Occipital lobe (tissue), 1 donor: ENCODE measurements at regions not wholly inside any gene's neighbourhood (a gene's known extent, or its start where the extent isn't known, plus 50 kb on each side); places are given as distances from the start of the nearest gene placed in this dataset.
"Not testable (repeated sequence)": the region's sequence is repeated elsewhere in the genome, so short reads cannot be mapped to it uniquely, and the experiment has no call there.

Source experiments
- DNase-seq: peaks from one replicate; lab custom pipeline; 2025; lab: John Stamatoyannopoulos, UW

DNA sequence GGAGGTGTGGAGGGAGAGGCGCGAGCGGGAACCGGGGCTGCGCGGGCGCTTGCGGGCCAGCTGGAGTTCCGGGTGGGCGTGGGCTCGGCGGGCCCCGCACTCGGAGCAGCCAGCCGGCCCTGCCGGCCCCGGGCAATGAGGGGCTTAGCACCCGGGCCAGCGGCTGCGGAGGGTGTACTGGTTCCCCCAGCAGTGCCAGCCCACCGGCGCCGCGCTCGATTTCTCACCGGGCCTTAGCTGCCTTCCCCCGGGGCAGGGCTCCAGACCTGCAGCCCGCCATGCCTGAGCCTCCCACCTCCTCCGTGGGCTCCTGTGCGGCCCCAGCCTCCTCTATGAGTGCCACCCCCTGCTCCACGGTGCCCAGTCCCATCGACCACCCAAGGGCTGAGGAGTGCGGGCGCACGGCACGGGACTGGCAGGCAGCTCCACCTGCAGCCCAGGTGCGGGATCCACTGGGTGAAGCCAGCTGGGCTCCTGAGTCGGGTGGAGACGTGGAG is 141.4 kb downstream of the SPRY1 start:
- not testable (repeated sequence) for DNase-seq

DNA sequence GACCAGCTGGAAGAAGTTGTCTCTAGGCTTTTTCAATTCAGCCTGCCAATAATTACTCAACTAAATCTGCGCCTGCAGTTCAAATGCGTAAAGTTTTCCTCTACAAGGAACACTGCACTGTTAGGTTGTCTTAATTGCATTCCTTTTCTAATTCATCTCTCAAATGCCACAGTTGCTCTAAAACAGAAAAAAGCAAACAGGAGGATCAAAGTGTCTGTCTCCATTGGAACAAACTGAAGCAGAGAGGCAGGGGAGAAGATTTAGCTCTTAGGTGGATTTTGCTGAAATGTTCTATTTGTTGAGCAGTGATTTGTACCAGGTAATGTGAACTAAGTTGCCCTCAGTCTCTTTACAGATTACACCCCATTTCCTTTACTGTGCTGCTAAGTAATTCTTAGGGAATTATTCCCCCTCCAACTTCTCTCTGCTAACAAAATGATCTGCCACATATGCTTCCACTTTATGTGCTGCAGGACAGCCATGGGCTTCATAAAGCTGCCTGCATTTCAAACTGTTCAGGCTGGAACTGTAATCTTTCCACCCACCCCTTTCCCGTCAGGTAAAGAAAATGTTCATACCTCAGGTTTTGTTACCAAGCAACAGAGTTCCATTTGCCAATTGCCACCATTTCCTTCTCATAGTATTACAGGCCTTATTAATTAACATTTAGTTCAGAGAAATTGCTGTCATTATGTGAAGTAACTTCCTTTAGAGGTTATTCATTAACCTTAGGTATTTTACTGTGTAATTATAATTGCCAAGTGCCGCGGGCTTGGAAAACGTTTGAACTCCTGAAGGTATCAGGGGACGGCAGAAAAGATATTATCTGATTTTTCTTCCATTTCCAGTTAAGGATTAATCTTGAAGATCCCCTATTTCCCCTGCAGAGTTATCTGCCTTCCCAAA is 149.3 kb downstream of the SPRY1 start:
- no peak for DNase-seq

DNA sequence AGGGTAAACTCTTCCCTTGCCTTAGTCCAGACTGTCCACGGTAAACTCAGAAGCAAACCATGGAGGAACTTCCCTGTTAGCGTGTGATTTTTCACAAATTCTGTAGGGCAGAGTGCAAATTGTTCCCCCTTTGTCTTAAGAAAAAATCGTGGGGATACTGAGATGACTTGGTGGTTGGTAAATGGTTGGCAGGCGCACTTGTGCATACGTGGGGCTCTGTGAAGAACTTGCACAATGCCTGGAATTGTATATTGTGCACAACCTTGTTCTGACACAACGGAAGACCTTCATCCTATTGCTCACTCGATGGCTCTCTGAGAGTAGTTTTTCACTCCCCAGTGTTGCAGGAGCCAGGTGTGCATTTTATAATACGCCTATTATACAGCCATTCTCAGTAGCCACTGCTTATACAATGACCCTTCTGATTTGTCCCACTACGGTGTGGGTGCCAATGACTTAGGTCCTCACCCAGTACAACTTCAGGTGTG is 150.0 kb downstream of the SPRY1 start:
- DNase-seq, result no peak

DNA sequence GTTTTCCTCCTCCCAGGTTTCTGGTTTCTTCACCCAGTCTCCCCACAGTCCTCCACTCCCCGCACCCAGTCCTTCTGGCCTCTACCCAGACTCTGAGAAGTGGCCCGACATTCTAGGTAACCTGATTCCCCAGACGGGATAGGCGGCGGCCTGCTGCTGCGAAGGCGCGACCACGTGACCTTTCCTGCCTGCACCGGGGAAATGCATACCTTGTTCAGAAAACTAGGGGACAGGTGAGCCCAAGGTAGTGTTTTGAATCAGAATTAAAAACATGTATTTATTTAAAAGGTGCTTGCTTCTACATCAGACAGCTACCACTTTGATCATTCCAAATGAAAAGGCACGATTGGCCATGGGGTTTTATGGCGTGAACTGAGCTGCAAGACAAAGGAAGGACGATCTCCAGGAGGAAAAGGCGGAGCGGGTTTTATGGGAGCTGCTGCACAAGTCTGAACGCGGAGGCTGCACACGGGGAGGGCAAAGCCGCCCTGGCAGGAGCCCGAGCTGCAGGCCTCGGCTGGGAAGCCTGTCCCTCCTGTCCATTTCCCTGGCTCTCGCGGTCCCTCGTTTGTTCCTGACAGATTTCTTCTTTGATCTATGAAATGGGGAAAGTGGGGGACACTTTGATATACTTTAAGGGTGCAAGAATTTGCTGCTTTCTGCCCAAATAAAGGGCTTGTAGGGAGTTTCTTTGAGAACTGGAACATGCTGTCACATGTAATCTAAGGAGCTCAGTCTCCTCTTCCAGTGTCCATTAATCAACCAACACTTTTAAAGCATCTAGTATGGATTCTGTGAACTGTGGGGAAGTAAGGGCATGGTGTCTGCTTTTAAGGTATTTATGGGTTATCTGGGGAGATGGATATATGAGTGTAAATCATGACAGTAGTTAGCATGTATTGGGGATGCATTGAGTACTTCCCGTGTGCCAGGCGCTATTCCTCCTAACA is 150.9 kb downstream of the SPRY1 start:
- no peak for DNase-seq

DNA sequence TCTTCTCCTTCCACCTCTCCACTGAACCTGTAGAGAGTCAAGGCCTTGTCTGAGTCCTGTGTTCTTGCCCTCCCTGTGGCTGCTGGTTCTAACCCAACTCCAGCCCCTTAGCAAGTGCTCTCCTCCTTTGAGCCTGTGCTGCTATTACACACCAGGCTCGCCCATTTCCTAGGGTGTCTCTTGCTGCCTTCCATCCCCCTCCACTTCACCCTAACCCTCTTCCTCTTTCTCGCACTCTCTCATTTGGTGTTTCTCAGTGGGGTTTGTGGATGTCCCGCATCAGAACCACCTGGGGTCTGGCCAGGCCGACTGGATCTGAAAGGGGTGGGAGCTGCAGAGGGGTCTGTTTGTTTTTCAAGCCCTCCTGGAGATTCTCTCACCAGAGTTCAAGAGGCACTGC is 156.7 kb downstream of the SPRY1 start:
- no peak for DNase-seq

DNA sequence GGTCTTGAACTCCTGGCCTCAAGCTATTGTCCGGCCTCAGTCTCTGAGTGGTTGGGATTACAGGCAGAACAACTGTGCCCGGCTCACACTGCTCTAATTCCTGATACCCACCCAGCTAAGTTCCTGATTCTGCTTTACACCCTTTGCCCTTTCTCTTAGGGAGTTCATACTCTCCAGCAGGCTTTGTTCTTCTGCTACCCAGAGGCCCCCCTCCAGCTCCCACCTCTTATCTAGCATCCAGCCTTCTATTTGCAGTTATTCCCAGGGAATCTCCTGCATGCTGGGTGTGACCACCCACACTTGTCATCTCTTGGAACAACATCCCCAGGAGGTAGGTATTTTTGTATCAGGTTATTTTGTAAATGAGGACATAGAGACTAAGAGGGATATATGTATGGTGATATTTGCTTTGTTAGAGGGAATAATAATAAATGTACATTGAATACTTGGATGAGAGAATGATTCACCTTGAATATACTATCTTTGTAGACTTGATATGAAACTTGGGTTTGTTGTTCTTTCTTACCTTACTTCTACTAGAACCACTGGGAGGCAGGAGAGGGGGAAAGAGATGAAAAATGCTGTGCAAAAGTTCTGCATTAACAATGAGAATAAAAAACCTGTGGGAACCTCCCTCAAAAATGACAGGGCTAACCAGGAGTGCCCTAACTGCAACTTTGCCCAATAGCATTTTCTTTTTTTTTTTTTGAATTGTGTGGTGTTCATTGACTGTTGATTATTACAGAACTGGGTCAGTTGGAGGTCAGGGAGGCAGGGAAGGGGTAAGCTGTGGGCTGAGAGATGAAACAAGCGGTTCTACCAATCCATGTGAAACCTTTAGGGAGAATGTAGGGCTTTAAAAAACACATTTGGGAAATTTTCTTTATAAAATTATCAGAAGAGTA is 157.4 kb downstream of the SPRY1 start:
- no peak for DNase-seq

DNA sequence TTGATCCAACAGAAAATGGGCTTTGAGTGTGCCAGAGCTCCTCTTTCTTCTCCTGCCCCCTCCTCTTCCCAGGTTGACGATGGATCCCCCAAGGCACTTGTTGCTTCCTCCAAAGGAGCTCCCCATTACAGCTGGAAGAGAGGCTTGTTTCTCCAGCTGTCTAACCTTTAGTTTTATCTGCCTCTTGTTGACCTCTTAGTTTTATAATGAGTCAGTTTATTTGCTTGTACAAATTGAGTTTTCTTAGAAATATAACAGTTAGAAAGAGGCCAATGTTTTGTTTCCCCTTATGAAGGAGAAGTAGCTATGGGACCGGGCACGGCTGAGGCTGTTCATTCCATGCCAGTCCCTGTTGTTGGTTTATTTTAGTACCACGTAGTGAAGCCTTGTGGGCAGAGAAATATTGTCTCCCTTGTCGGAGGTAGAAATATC is 158.2 kb downstream of the SPRY1 start:
- DNase-seq, result no peak

DNA sequence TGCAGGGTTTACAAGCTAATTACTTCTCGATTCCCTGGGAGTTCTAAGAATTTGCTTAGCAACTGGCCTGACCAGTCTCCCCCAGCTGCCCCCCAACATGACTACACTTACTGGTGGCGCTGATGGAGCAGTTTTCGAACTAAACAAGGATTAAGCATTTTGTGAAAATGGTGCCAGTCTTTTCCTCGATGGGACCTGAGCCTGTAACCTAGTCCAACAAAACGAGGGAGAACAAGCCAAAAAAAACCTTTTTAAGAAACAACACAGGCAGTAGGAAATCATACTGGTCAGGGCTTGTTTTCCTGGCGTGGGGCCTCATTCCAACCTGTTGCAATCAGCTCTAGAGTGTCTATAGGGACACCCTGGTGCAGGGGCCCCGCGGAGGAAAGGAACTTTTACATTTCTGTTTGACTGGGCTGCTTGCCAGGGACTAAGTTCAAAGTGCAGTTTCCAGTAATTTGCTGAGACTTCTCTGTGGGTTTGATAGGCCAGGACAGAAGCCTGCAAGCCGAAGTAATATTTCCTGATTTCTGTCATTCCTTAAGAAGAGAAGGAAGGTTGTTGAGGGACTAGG is 158.7 kb downstream of the SPRY1 start:
- DNase-seq, result peak; percentile 21

DNA sequence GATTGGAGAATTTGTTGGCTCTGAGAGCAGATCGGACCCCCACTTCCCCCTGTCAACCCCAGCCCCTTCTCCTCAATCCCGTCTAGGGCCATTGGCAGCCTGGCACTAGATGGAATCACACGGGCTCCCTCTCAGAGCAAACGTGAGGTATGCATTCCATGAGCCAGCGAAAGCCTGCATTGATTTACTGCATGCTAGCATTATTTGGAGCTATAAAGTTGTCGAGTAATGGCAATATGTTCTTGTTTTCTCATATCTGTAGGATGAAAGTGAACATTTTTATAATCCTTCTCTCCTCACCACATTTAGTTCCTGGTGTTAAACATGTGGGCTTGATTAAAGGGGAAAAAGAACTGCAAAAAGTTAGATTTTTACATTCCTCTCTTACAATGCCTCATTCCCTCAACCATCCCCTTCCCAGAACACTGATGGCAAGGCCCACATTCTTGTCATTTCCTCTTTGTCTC is 159.2 kb downstream of the SPRY1 start:
- no peak for DNase-seq

DNA sequence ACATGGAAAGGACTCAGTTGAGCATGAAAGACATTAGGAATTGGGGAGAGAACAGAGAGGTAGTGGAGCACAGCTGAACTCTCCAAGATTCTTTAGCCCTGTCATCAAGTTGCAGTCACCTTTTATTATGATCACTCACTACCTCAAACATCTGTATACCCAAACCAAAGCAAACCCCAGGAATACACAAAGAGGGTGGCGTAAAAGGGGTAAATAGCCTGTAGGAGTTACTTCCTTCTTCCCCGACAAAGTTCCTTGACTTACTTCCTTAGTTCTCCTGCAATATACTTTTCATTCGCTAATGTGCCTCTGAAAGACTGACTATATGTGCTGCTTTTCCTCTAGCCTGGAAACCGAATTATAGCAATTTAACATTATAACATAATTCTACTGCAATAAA is 159.9 kb downstream of the SPRY1 start:
- DNase-seq, result no peak

DNA sequence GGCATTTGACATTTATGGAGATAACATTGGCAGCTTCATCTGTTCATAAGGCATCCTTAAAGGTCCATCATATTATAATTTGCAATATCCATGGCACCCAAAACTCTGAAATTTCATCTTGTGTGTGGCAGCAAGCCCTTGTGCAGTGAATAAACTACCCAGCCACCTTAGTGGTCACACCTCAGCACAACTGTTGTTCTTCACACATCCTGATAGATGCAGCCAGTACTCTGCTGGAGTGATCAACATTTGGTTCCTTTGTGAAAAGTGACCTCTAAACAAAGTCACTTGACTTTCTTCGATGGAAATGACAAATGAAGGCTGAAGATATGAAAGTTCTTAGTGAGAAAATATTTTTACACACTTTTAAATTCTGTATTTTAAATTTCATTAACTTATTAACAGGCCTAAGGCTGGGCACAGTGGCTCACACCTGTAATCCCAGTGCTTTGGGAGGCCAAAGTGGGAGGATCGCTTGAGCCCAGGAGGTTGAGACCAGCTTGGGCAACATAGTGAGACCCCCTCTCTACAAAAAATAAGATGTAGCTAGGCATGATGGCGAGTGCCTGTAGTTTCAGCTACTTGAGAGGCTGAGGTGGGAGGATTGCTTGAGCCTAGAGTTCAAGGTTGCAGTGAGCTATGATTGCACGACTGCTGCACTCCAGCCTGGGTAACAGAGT is 161.4 kb downstream of the SPRY1 start:
- no peak for DNase-seq

DNA sequence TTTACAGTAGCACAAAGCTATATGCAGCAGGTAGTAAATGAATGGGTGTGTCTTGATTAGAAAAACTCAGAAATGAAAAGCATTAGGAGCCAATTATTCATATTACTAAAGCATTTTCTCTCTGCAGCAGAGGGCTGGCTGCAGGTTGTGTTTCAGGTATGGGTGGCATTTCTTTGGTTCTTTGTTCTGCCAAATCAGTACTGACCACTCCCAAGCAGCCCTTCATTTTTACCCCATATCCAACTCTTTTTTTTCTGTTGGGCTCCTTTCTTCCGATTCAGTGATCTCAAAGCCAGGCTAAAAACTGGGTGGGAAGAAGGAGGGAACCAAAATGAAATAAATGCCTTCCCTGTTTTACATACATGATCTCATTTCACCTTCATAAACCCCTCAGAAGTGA is 162.3 kb downstream of the SPRY1 start:
- no peak for DNase-seq

DNA sequence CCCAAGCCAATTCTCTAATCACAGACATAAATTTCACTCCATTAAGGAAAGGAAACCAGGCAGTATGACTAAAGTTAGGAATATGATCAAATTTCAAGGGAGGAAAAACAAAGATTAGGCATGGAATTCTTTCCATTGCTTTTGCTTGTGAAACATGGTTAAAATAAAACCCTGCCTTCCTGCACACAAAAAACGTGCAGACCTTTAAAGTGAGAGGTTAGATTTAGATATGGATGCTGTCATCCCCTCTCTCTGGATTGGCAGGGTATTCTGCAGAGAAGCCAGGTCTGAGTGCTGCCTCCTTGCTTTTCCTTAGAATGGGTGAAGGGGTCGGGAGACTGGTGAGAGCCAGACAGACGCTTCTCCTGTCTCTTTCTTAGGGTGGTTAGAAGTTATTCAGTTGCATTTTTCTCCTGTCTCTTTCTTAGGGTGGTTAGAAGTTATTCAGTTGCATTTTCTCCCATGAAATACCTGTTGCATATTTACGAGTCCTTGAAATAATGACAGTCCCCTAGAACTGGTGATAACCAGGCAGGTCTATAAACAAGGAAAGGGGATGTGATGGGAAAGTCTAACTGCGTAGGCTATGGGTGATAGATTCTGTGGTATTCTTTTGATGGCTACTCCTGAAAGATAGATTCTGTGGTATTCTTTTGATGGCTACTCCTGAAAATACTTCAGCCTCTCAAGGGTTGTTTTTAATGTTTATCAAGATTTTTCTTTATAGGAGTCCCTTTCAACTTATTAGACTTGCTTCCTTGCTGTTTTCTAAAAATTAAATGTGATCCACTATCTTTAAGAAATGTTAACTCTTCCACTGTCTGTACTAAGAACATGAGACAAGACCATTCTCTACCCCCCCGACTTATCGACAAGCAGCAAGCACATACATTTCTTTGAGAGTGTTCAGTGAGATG is 163.6 kb downstream of the SPRY1 start:
- DNase-seq, result no peak

DNA sequence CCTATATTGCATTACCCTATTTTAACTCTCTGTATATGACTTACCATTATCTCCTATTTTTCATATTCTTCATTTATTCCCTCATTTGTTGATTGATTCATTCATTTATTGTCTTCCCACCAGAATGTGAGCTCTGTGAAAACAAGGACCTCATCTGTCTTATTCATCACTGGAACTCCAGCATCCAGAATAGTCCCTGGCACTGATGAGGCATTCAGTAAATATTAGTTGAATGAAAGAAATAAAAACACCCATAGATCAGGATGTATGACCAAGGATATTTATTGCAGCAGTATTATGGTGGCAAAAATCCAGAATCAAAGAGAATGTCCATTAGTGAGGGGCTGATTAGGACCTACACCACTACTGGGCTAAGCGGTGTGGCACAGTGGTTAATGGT is 164.9 kb downstream of the SPRY1 start:
- no peak for DNase-seq

DNA sequence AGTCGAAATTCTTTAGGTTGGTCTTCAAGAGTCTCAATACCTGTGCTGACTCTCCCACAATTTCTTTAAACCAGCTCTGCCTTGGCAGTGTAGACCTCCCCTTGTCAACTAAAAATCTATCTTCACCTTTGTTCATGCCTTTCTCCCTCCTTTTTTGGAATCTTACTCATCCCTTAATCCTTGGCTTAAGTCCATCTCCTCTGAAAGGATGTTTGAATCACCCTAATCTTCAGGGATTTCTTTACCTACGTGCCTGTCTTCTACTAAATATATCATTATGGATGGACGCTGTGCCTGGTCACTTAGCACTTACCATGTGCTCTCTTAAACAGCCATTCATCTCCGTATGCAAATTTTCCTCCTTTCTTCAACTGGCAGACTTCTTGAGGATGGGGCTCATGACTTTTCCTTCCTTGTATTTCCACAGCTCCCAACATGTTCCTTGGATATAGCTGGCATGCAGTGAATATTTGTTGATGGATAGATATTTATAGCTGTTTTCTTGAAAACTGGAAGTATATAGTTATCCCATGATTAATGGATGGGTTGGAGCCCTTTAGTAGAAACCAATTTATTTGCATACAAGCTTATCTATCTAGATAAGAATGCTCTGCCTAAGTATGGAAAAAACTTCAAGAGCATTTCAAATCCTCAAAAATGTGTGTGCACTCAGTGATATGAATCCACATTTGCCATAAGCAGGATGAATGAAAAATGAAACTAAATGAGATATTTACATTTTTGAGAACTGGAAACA is 166.6 kb downstream of the SPRY1 start:
- no peak for DNase-seq

DNA sequence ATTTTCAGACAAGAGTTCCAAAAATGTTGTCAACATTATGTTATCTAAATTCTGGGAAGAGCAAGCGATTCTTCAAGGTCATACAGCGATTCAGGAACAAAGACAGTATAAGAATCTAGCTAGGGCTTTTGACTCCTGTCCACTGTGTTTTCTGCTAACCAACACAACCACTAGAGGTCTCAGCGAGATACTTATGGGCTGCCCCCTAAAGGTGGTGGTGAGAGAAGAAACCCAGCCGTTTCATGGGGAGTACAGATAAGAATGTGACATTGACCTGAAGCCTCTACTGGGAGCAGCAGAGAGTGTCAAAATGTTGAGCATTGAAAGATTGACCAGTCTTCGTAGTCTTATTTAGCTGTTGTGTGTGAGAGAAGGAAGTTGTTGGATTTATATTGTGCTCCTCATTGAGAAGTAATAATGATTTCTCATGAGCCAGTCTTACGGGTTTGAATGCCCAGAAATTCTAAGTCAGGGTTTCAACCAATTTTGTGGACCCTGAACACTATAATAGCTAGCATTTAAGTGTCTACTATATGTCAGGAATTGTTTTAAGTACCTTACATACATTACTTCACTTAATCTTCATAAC is 168.3 kb downstream of the SPRY1 start:
- DNase-seq, result no peak

DNA sequence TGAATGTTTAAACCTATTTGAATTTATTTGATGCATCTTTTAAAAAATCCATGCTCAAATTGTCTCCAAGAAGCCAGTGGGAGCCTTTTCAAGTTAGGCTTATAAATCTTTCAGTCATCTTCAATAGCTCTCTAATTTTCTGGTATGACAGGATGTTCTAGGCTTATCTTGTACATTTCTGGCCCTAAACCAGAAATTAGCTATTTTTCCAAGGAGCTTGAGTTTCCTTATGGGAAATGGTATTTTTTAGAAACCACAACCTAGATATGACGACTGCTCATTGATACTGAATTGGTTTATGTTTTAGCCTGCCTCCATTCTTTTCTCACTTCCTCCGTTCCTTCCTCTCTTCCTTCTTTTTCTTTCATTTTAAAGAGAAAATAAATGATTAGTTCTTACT is 172.3 kb downstream of the SPRY1 start:
- no peak for DNase-seq

DNA sequence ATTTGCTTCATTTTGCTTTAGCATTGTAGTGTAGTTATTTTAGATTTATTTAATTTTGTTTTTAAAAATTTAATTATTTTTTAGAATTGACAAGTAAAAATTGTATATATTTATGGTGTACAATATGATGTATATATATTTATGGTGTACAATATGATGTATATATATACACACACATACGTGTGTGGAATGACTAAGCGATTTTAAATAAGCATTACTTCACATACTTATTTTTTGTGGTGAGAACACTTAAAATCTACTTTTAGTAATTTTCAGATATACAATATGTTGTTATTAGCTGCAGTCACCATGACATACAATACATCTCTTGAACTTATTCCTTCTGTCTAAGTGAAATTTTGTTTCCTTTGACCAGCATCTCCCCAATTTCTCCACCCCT is 172.9 kb downstream of the SPRY1 start:
- DNase-seq, result no peak
